ENCODE measurements at regions not wholly inside any gene's neighbourhood (a gene's known extent, or its start where the extent isn't known, plus 50 kb on each side); places are given as distances from the start of the nearest gene placed in this dataset.

GRCh38 chr21:38716942-38717341 is 88.8 kb upstream of the ETS2 start:
- TF ChIP-seq CTCF (IDR thresholded peaks at IDR 0.05; ENCODE audit: insufficient read depth, low read length, poor library complexity, severe bottlenecking) (no peak), EZH2phosphoT487 (conservative IDR thresholded peaks at IDR 0.05; ENCODE audit: low read length) (no peak)

Measured in SU-DHL-6 (cell line).